Heart right ventricle (tissue), 16 donors: ENCODE measurements at regions not wholly inside any gene's neighbourhood (a gene's known extent, or its start where the extent isn't known, plus 50 kb on each side); places are given as distances from the start of the nearest gene placed in this dataset.
"Not testable (repeated sequence)": the region's sequence is repeated elsewhere in the genome, so short reads cannot be mapped to it uniquely, and the experiment has no call there.

Experiments
- ATAC-seq, 8 donors: fragments of 200-7000 bp; cut with Tn5 transposase; one replicate each; pipeline ENCODE4 v1.9.1; 2020; ENCODE audit warnings: mild to moderate bottlenecking in 8 of 8, moderate library complexity in 8 of 8, moderate number of reproducible peaks in 1 of 8
- DNase-seq, 2 donors: peaks; one replicate each; pipeline ENCODE4 v3.0.0-alpha.2; 2020
- H3K27ac ChIP-seq, 10 donors: fragments of 200-600 bp; sonication (generic) in 2 of 10; one replicate each; pipeline versions ENCODE4 v1.5.0 to v1.8.0; 2020 to 2022; ENCODE audit warnings: mild to moderate bottlenecking in 3 of 10
- H3K27me3 ChIP-seq, 7 donors: fragments of 200-600 bp; one replicate each; pipeline ENCODE4 v1.8.0; 2021 to 2022; ENCODE audit warnings: mild to moderate bottlenecking in 2 of 7
- H3K36me3 ChIP-seq, 9 donors: fragments of 200-600 bp; sonication (generic) in 1 of 9; one replicate each; pipeline versions ENCODE4 v1.5.0 to v1.8.0; 2020 to 2022; ENCODE audit warnings: mild to moderate bottlenecking in 2 of 9
- H3K4me1 ChIP-seq, 9 donors: fragments of 200-600 bp; sonication (generic) in 1 of 9; one replicate each; pipeline versions ENCODE4 v1.5.0 to v1.8.0; 2020 to 2022; ENCODE audit warnings: mild to moderate bottlenecking in 4 of 9
- H3K4me3 ChIP-seq, 10 donors: fragments of 200-600 bp; sonication (generic) in 2 of 10; one replicate each; pipeline versions ENCODE4 v1.5.0 to v1.8.0; 2020 to 2022; ENCODE audit warnings: mild to moderate bottlenecking in 7 of 10, moderate library complexity in 2 of 10
- H3K9me3 ChIP-seq, 11 donors: fragments of 200-600 bp in 10 of 11; sonication (generic) in 2 of 11; one replicate each; pipeline versions ENCODE4 v1.5.0 to v1.8.0; 2013 to 2022; ENCODE audit warnings: mild to moderate bottlenecking in 2 of 11, control low read depth in 1 of 11, moderate library complexity in 1 of 11
- CTCF ChIP-seq, 9 donors: fragments of 200-600 bp; sonication (generic) in 2 of 9; IDR thresholded peaks; one replicate each; pipeline versions ENCODE4 v1.5.0 to v1.8.0; 2021 to 2022; ENCODE audit warnings: antibody characterized with exemption in 9 of 9, mild to moderate bottlenecking in 5 of 9, moderate library complexity in 1 of 9
- WGBS, 2 donors: extraction: QIAGEN DNeasy Blood & Tissue Kit; methylation state at CpG; one replicate each; pipeline ENCODE4 v1.1.7; 2013; ENCODE audit warnings: inconsistent platforms in 1 of 2; 5-methylcytosine and 5-hydroxymethylcytosine counted together
- intact Hi-C, 10 donors: fragments of 100-400 bp; cut with DNase I; formaldehyde crosslinking; loops; one replicate each; pipeline versions ENCODE4 v1.11.1 to v1.14.2; 2022
- donor health status: Arrhythmogenic right ventricular cardiomyopathy.
- donor health status: ischemic (EF 13 %, LVEDD 7.1; RV severe dilation, severe dysfunction).
- donor health status: healthy with polysubstance abuse.
- donor health status: DM: no; HTN: yes; CAD: no.
- donor health status: DM: no; HTN: no; CAD: no.
- donor health status: ischemic (EF 25% LVEDD 6.9; RV normal size, moderate dysfunction).
- donor health status: ischemic (EF 25% LVEDD 5.7; RV mildly dilated, moderate dysfunction).
- donor health status: healthy.
- donor health status: DM: yes; HTN: yes; CAD: no.
- donor health status: Ischemic cardiomyopathy.
- donor health status: ischemic (EF 35%, LVEDD 5.7; RV mildly dilated, moderate dysfunction).
- donor health status: nonischemic (EF 11% LVEDD 7.7; RV severe dilation, severe dysfunction).
- donor health status: DM: yes; HTN: yes; CAD: no.
- donor health status: PGD.
- donor health status: ischemic (EF 29% LVEDD 5.4; RV normal size, mild dysfunction).
- donor health status: nonischemic (EF 23%, LVEDD 6.1; RV moderate dilation, normal function).

DNA sequence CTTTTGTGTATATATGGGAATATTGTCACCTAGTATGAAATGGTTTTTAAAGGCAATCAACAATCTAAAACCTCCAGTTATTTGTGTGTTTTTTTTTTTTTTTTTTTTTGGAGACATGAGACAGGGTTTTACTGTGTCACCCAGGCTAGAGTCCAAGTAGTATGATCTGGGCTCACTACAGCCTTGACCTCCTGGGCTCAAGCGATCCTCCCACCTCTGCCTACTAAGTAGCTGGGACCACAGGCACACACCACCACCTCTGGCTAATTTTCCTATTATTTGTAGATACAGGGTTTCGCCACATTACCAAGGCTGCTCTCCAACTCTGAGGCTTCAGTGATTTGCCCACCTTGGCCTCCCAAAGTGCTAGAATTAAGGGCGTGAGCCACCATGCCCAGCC, 349.9 kb downstream of the UTRN start:
- ATAC-seq = no peak
- H3K27ac ChIP-seq = no peak overlapping the region
- H3K4me3 ChIP-seq = no peak overlapping the region
- 96 to 100% methylated on average over 3 of the region's 3 CpGs for WGBS, 2 donors
- no peaks in the 10 kb centered on the region for H3K36me3 ChIP-seq
- H3K27me3 ChIP-seq = no peaks in the 10 kb centered on the region
- intact Hi-C loops = no loop called here
- DNase-seq = no peak
- peaks cover 0 to 3% (median 0%) of the 10 kb centered on the region in 11 donors for H3K9me3 ChIP-seq
- TF ChIP-seq CTCF (IDR thresholded peaks at IDR 0.05) = no peak
- peaks cover 0 to 30% (median 0%) of the 10 kb centered on the region in 9 donors for H3K4me1 ChIP-seq

- DNase-seq, H3K27me3 ChIP-seq, ATAC-seq, H3K27ac ChIP-seq, intact Hi-C loops, H3K9me3 ChIP-seq, H3K4me3 ChIP-seq, H3K36me3 ChIP-seq: not testable (repeated sequence)
- peaks cover 0 to 26% (median 0%) of the 10 kb centered on the region in 9 donors for H3K4me1 ChIP-seq
- WGBS, 2 donors = 95 to 99% methylated on average over 3 of the region's 3 CpGs
These were observed 350.9 kb downstream of the UTRN start for GRCh38 chr6:144636025-144636424.

- intact Hi-C loops = no loop called here
- WGBS, 2 donors = 79 to 83% methylated on average over 4 of the region's 4 CpGs
- no peak for TF ChIP-seq CTCF (IDR thresholded peaks at IDR 0.05)
- Histone ChIP-seq H3K27me3 (no peaks in the 10 kb centered on the region), H3K27ac (no peak overlapping the region), H3K4me1 (peaks cover 0 to 25% (median 0%) of the 10 kb centered on the region in 9 donors), H3K9me3 (peaks cover 0 to 3% (median 0%) of the 10 kb centered on the region in 11 donors), H3K4me3 (no peak overlapping the region), H3K36me3 (no peaks in the 10 kb centered on the region)
- DNase-seq (no peak), ATAC-seq (no peak)
These were observed 352.4 kb downstream of the UTRN start for GRCh38 chr6:144637541-144637940.

GRCh38 chr6:144639654-144640053, 354.5 kb downstream of the UTRN start:
- WGBS, 2 donors = 36 to 54% methylated on average over 1 of the region's 1 CpG
- H3K4me1 ChIP-seq = peaks cover 0 to 21% (median 0%) of the 10 kb centered on the region in 9 donors
- DNase-seq = no peak
- H3K27ac ChIP-seq = no peak overlapping the region
- no peak for ATAC-seq
- intact Hi-C loops = no loop called here
- no peak for TF ChIP-seq CTCF (IDR thresholded peaks at IDR 0.05)
- no peak overlapping the region for H3K4me3 ChIP-seq
- H3K9me3 ChIP-seq = peaks cover 0 to 3% (median 0%) of the 10 kb centered on the region in 11 donors
- H3K36me3 ChIP-seq = no peaks in the 10 kb centered on the region
- H3K27me3 ChIP-seq = no peaks in the 10 kb centered on the region

GRCh38 chr6:144641286-144641685, 356.2 kb downstream of the UTRN start:
- TF ChIP-seq CTCF (IDR thresholded peaks at IDR 0.05) = no peak
- WGBS, 2 donors = 81 to 94% methylated on average over 1 of the region's 1 CpG
- intact Hi-C loops = no loop called here

More at GRCh38 chr6:144641286-144641685, 356.2 kb downstream of the UTRN start:
- Histone ChIP-seq H3K36me3 (no peaks in the 10 kb centered on the region), H3K27me3 (no peaks in the 10 kb centered on the region), H3K27ac (no peak overlapping the region), H3K9me3 (no peaks in the 10 kb centered on the region), H3K4me3 (no peak overlapping the region), H3K4me1 (peaks cover 0 to 21% (median 0%) of the 10 kb centered on the region in 9 donors)
- no peak for ATAC-seq
- no peak for DNase-seq
